Activated CD4-positive, alpha-beta T cell treated with anti-CD3 and anti-CD28 coated beads, Interleukin-2, amount 10 ng/mL, durations not matched to agents 24 days and 14 days (primary cell): ENCODE measurements at regions not wholly inside any gene's neighbourhood (a gene's known extent, or its start where the extent isn't known, plus 50 kb on each side); places are given as distances from the start of the nearest gene placed in this dataset.
"Not testable (repeated sequence)": the region's sequence is repeated elsewhere in the genome, so short reads cannot be mapped to it uniquely, and the experiment has no call there.

Experiments used
- DNase-seq: peaks from one replicate; pipeline ENCODE4 v3.0.0; 2022
- H3K27ac Mint-ChIP-seq: one replicate; pipeline ENCODE4 v1.8.0; 2022; ENCODE audit warnings: mild to moderate bottlenecking, mixed read lengths
- H3K27me3 Mint-ChIP-seq: one replicate; pipeline ENCODE4 v1.8.0; 2022; ENCODE audit warnings: mixed read lengths
- H3K36me3 Mint-ChIP-seq: one replicate; pipeline ENCODE4 v1.8.0; 2022; ENCODE audit warnings: low read depth, mild to moderate bottlenecking, mixed read lengths
- H3K4me1 Mint-ChIP-seq: one replicate; pipeline ENCODE4 v1.8.0; 2021; ENCODE audit warnings: mixed read lengths
- H3K4me3 Mint-ChIP-seq: one replicate; pipeline ENCODE4 v1.8.0; 2022; ENCODE audit warnings: mild to moderate bottlenecking, moderate library complexity, mixed read lengths
- H3K9me3 Mint-ChIP-seq: one replicate; pipeline ENCODE4 v1.8.0; 2021; ENCODE audit warnings: mixed read lengths
- intact Hi-C: fragments of 100-400 bp; cut with micrococcal nuclease; formaldehyde crosslinking; loops from one replicate; pipeline ENCODE4 v1.15.1; 2023

- Mint-ChIP-seq H3K9me3 (no peaks in the 10 kb centered on the region), H3K4me3 (no peak overlapping the region), H3K27ac (no peak overlapping the region), H3K36me3 (no peaks in the 10 kb centered on the region), H3K27me3 (no peaks in the 10 kb centered on the region), H3K4me1 (no peaks in the 10 kb centered on the region)
- DNase-seq = no peak
- intact Hi-C loops = no loop called here
Measured at GRCh38 chr5:168097876-168098653, 193.4 kb upstream of the WWC1 start.

GRCh38 chr5:168101352-168101751 is 190.1 kb upstream of the WWC1 start:
- no peak for DNase-seq
- no peaks in the 10 kb centered on the region for H3K36me3 Mint-ChIP-seq
- H3K9me3 Mint-ChIP-seq = no peaks in the 10 kb centered on the region
- H3K4me1 Mint-ChIP-seq = no peaks in the 10 kb centered on the region
- no peak overlapping the region for H3K27ac Mint-ChIP-seq
- peaks cover 5% of the 10 kb centered on the region for H3K27me3 Mint-ChIP-seq
- H3K4me3 Mint-ChIP-seq = no peak overlapping the region
- intact Hi-C loops = no loop called here

- H3K4me3 Mint-ChIP-seq, H3K4me1 Mint-ChIP-seq, H3K9me3 Mint-ChIP-seq, H3K27me3 Mint-ChIP-seq, H3K36me3 Mint-ChIP-seq, H3K27ac Mint-ChIP-seq, DNase-seq, intact Hi-C loops: not testable (repeated sequence)
Measured at GRCh38 chr5:168103018-168103417, 188.4 kb upstream of the WWC1 start.

GRCh38 chr5:168104350-168104749 is 187.1 kb upstream of the WWC1 start:
- Mint-ChIP-seq H3K4me3 (no peak overlapping the region), H3K36me3 (no peaks in the 10 kb centered on the region), H3K9me3 (no peaks in the 10 kb centered on the region), H3K27ac (no peak overlapping the region), H3K4me1 (no peaks in the 10 kb centered on the region), H3K27me3 (peaks cover 5% of the 10 kb centered on the region)
- no peak for DNase-seq
- intact Hi-C loops = no loop called here

- no peak overlapping the region for H3K4me3 Mint-ChIP-seq
- no peaks in the 10 kb centered on the region for H3K9me3 Mint-ChIP-seq
- DNase-seq = no peak
- no peaks in the 10 kb centered on the region for H3K36me3 Mint-ChIP-seq
- H3K27me3 Mint-ChIP-seq = peaks cover 5% of the 10 kb centered on the region
- H3K27ac Mint-ChIP-seq = no peak overlapping the region
- no peaks in the 10 kb centered on the region for H3K4me1 Mint-ChIP-seq
- intact Hi-C loops = no loop called here
Measured at GRCh38 chr5:168104811-168105481, 186.5 kb upstream of the WWC1 start.

- Mint-ChIP-seq H3K27me3 (peaks cover 5% of the 10 kb centered on the region), H3K4me3 (no peak overlapping the region), H3K4me1 (no peaks in the 10 kb centered on the region), H3K36me3 (no peaks in the 10 kb centered on the region), H3K27ac (no peak overlapping the region), H3K9me3 (no peaks in the 10 kb centered on the region)
- intact Hi-C loops = no loop called here
- DNase-seq = no peak
Measured at GRCh38 chr5:168106008-168106761, 185.3 kb upstream of the WWC1 start.

- DNase-seq = no peak
- H3K27me3 Mint-ChIP-seq = peaks cover 11% of the 10 kb centered on the region
- H3K4me3 Mint-ChIP-seq = no peak overlapping the region
- intact Hi-C loops = no loop called here
- no peaks in the 10 kb centered on the region for H3K36me3 Mint-ChIP-seq
- no peaks in the 10 kb centered on the region for H3K9me3 Mint-ChIP-seq
- no peaks in the 10 kb centered on the region for H3K4me1 Mint-ChIP-seq
- H3K27ac Mint-ChIP-seq = no peak overlapping the region
Measured at GRCh38 chr5:168109441-168109840, 182.0 kb upstream of the WWC1 start.

GRCh38 chr5:168110384-168110783 is 181.1 kb upstream of the WWC1 start:
- H3K4me3 Mint-ChIP-seq = no peak overlapping the region
- no peaks in the 10 kb centered on the region for H3K4me1 Mint-ChIP-seq
- peaks cover 7% of the 10 kb centered on the region for H3K27me3 Mint-ChIP-seq
- intact Hi-C loops = no loop called here
- no peaks in the 10 kb centered on the region for H3K9me3 Mint-ChIP-seq
- H3K36me3 Mint-ChIP-seq = no peaks in the 10 kb centered on the region
- DNase-seq = no peak
- H3K27ac Mint-ChIP-seq = no peak overlapping the region

- Mint-ChIP-seq H3K4me3 (no peak overlapping the region), H3K36me3 (no peaks in the 10 kb centered on the region), H3K27ac (no peak overlapping the region), H3K9me3 (no peaks in the 10 kb centered on the region), H3K27me3 (peaks cover 6% of the 10 kb centered on the region), H3K4me1 (no peaks in the 10 kb centered on the region)
- DNase-seq = no peak
- intact Hi-C loops = no loop called here
Measured at GRCh38 chr5:168110870-168111832, 180.3 kb upstream of the WWC1 start.

- intact Hi-C loops = loop anchor here (1.0 kb wide), 1 partner anchor 106 kb away; no protein-coding TSS in a partner anchor
- Mint-ChIP-seq H3K4me3 (no peak overlapping the region), H3K4me1 (no peaks in the 10 kb centered on the region), H3K9me3 (no peaks in the 10 kb centered on the region), H3K36me3 (no peaks in the 10 kb centered on the region), H3K27me3 (peaks cover 5% of the 10 kb centered on the region), H3K27ac (no peak overlapping the region)
- DNase-seq = peak; percentile 80
Measured at GRCh38 chr5:168114444-168115017, 176.9 kb upstream of the WWC1 start.

- Mint-ChIP-seq H3K4me3 (no peak overlapping the region), H3K27ac (no peak overlapping the region), H3K9me3 (no peaks in the 10 kb centered on the region), H3K36me3 (no peaks in the 10 kb centered on the region), H3K4me1 (peaks cover 9% of the 10 kb centered on the region), H3K27me3 (peaks cover 4% of the 10 kb centered on the region)
- intact Hi-C loops = no loop called here
- no peak for DNase-seq
Measured at GRCh38 chr5:168117469-168117868, 174.0 kb upstream of the WWC1 start.

- no peak overlapping the region for H3K4me3 Mint-ChIP-seq
- no peak for DNase-seq
- no peaks in the 10 kb centered on the region for H3K36me3 Mint-ChIP-seq
- H3K27me3 Mint-ChIP-seq = peaks cover 4% of the 10 kb centered on the region
- intact Hi-C loops = no loop called here
- peaks cover 9% of the 10 kb centered on the region for H3K4me1 Mint-ChIP-seq
- no peaks in the 10 kb centered on the region for H3K9me3 Mint-ChIP-seq
- H3K27ac Mint-ChIP-seq = no peak overlapping the region
Measured at GRCh38 chr5:168118042-168118668, 173.3 kb upstream of the WWC1 start.
